ENCODE measurements at regions not wholly inside any gene's neighbourhood (a gene's known extent, or its start where the extent isn't known, plus 50 kb on each side); places are given as distances from the start of the nearest gene placed in this dataset.

DNA sequence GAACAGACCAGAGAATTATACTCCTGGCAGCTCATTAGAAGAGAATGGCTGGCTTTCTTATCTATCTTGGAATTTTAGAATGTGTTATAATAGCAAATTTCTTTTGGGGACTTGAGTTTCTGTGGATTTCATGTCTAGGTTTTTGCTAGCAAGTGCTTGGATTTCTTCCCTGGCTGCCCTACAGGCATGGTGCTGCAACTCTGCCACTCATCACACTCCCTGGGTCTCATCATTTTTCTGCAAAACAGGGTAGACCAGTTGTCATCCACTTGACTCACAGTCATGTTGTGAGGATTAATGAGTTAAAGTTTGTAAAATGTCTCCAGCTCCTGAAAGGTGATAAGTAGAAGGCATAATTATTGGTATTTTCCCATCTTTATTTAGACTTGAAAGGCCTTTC, 60.7 kb upstream of the LCORL start:
- Histone ChIP-seq H3K27ac (no peak overlapping the region), H3K27me3 (no peaks in the 10 kb centered on the region), H3K36me3 (replicated peaks in 1 of 2) (no peaks in the 10 kb centered on the region), H3K4me3 (no peak overlapping the region), H3K4me1 (replicated peaks in 1 of 2) (no peaks in the 10 kb centered on the region), H3K9me3 (replicated peaks in 1 of 3) (no peaks in the 10 kb centered on the region)
- no peak for DNase-seq
- TF ChIP-seq, protein P1, sequence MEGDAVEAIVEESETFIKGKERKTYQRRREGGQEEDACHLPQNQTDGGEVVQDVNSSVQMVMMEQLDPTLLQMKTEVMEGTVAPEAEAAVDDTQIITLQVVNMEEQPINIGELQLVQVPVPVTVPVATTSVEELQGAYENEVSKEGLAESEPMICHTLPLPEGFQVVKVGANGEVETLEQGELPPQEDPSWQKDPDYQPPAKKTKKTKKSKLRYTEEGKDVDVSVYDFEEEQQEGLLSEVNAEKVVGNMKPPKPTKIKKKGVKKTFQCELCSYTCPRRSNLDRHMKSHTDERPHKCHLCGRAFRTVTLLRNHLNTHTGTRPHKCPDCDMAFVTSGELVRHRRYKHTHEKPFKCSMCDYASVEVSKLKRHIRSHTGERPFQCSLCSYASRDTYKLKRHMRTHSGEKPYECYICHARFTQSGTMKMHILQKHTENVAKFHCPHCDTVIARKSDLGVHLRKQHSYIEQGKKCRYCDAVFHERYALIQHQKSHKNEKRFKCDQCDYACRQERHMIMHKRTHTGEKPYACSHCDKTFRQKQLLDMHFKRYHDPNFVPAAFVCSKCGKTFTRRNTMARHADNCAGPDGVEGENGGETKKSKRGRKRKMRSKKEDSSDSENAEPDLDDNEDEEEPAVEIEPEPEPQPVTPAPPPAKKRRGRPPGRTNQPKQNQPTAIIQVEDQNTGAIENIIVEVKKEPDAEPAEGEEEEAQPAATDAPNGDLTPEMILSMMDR (IDR thresholded peaks at IDR 0.05): no peak
- intact Hi-C loops (cut with DNase I): no loop called here

DNA sequence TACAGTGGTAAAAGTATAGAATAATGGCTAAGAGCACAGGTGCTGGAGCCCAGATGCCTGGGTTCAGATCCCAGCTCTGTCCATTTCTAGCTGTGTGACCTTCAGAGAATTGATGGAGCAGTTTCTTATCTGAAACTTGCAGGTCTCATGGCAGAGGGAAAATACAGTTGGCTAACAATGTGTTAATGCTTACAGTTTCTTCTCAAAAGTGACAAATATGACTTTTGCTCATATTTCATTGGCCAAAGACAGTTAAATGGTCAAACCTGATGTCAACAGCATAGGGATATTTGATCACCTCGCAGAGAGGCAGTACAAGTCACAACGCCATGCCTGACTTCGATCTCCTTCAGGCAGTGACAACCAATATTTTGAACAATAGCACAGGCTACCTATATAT, 60.2 kb upstream of the LCORL start:
- intact Hi-C loops (cut with DNase I): no loop called here
- Histone ChIP-seq H3K9me3 (replicated peaks in 1 of 3) (no peaks in the 10 kb centered on the region), H3K27me3 (no peaks in the 10 kb centered on the region), H3K4me3 (no peak overlapping the region), H3K36me3 (replicated peaks in 1 of 2) (no peaks in the 10 kb centered on the region), H3K27ac (no peak overlapping the region), H3K4me1 (replicated peaks in 1 of 2) (no peaks in the 10 kb centered on the region)
- WGBS, 4 donors: 91 to 95% (median 91%) methylated on average over 3 of the region's 3 CpGs
- TF ChIP-seq, protein P1 (IDR thresholded peaks at IDR 0.05): no peak
- no peak for TF ChIP-seq POLR2A (IDR thresholded peaks at IDR 0.05)
- DNase-seq: no peak

DNA sequence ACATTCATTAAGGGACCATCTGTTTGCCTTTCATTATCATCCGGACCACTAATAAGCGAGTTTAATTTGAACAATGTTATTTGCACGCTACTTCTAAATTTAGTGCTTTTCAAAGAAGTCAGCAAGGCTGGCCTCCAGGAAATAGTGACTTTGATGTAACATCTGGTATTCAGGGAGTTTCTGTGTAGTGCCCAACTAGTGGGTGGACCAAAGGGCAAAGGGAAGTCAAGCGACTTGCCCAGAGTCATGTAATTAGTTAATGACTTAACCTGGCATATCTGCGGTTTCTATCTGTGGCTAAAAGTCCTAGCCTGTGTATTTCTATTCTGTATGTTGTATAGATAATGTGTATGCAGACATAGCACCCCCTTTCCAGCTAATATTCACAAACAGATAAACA, 56.3 kb upstream of the LCORL start:
- WGBS, 4 donors: 64 to 79% (median 70%) methylated on average over 5 of the region's 5 CpGs

DNA sequence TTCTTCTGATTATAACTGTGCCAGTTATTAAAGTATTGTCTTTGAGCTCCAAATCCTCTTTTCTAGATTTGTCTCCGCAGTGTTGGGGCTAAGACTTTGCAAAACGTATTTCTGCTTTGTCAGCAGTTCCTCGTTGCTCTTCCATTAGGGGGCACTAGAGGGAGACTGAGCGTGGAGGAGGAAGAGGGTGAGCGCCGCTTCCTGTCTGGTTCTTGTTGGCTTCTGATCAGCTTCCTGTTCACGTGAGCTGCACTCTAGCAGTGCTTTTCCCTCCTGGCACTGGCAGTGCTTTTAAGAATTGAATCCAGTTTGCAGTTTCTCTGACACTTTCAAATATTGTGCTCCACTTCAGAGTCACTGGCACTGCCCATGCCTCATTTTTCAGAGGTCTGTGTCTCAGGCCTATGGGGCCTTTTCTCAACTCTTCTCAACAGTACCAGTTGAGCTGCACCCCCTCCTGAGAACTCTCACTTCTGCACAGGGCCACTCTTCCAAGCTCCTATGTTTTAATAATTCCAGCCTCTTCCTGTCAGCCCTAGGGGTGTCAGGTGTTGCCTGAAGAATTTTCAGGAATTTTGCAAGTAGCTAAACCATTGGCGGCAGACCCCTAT, 54.4 kb upstream of the LCORL start:
- TF ChIP-seq, protein P1 (IDR thresholded peaks at IDR 0.05): peak in 5 of 6 experiments; percentile 11 to 37 (median 31)
- TF ChIP-seq POLR2A (IDR thresholded peaks at IDR 0.05): no peak
- 55 to 70% (median 66%) methylated on average over 8 of the region's 8 CpGs for WGBS, 4 donors
- no peak overlapping the region for H3K27ac ChIP-seq
- H3K4me3 ChIP-seq: no peak overlapping the region
- intact Hi-C loops (cut with DNase I): no loop called here
- H3K36me3 ChIP-seq (replicated peaks in 1 of 2): no peaks in the 10 kb centered on the region
- DNase-seq: peak in 6 of 7 donors; percentile 20 to 68 (median 28)
- no peaks in the 10 kb centered on the region for H3K9me3 ChIP-seq (replicated peaks in 1 of 3)
- H3K4me1 ChIP-seq (replicated peaks in 1 of 2): no peaks in the 10 kb centered on the region
- H3K27me3 ChIP-seq: peaks cover 4% of the 10 kb centered on the region

More for the DNA sequence above, 56.3 kb upstream of the LCORL start:
- H3K27ac ChIP-seq: peak overlapping the region in 1 of 5 donors; percentile 25
- no peak for DNase-seq
- H3K4me3 ChIP-seq: no peak overlapping the region
- H3K9me3 ChIP-seq (replicated peaks in 1 of 3): no peaks in the 10 kb centered on the region
- no peak for TF ChIP-seq POLR2A (IDR thresholded peaks at IDR 0.05)
- TF ChIP-seq, protein P1 (IDR thresholded peaks at IDR 0.05): no peak
- no peaks in the 10 kb centered on the region for H3K4me1 ChIP-seq (replicated peaks in 1 of 2)
- peaks cover 4% of the 10 kb centered on the region for H3K27me3 ChIP-seq
- intact Hi-C loops (cut with DNase I): no loop called here
- no peaks in the 10 kb centered on the region for H3K36me3 ChIP-seq (replicated peaks in 1 of 2)

Measured in adrenal gland (tissue), 9 donors.